ENCODE measurements at regions not wholly inside any gene's neighbourhood (a gene's known extent, or its start where the extent isn't known, plus 50 kb on each side); places are given as distances from the start of the nearest gene placed in this dataset.

GRCh38 chr1:5617546-5617945 is 374.7 kb downstream of the NPHP4 start:
- no peak for TF ChIP-seq CTCF (IDR thresholded peaks at IDR 0.05; ENCODE audit: borderline replicate concordance)
- Histone ChIP-seq H3K36me3 (no peaks in the 10 kb centered on the region), H3K27ac (replicated peaks) (no peak overlapping the region), H3K9me3 (replicated peaks) (peaks cover 8% of the 10 kb centered on the region), H3K4me1 (no peaks in the 10 kb centered on the region), H3K4me3 (no peak overlapping the region), H3K27me3 (ENCODE audit: low read depth) (peaks cover 97% of the 10 kb centered on the region)
- intact Hi-C loops (cut with micrococcal nuclease) = no loop called here
- DNase-seq = no peak

GRCh38 chr1:5617179-5617520 is 375.1 kb downstream of the NPHP4 start:
- Histone ChIP-seq H3K27ac (replicated peaks) (no peak overlapping the region), H3K9me3 (replicated peaks) (peaks cover 8% of the 10 kb centered on the region), H3K4me1 (no peaks in the 10 kb centered on the region), H3K4me3 (no peak overlapping the region), H3K27me3 (ENCODE audit: low read depth) (peaks cover 98% of the 10 kb centered on the region), H3K36me3 (no peaks in the 10 kb centered on the region)
- no peak for TF ChIP-seq CTCF (IDR thresholded peaks at IDR 0.05; ENCODE audit: borderline replicate concordance)
- no peak for DNase-seq
- intact Hi-C loops (cut with micrococcal nuclease) = no loop called here

DNA sequence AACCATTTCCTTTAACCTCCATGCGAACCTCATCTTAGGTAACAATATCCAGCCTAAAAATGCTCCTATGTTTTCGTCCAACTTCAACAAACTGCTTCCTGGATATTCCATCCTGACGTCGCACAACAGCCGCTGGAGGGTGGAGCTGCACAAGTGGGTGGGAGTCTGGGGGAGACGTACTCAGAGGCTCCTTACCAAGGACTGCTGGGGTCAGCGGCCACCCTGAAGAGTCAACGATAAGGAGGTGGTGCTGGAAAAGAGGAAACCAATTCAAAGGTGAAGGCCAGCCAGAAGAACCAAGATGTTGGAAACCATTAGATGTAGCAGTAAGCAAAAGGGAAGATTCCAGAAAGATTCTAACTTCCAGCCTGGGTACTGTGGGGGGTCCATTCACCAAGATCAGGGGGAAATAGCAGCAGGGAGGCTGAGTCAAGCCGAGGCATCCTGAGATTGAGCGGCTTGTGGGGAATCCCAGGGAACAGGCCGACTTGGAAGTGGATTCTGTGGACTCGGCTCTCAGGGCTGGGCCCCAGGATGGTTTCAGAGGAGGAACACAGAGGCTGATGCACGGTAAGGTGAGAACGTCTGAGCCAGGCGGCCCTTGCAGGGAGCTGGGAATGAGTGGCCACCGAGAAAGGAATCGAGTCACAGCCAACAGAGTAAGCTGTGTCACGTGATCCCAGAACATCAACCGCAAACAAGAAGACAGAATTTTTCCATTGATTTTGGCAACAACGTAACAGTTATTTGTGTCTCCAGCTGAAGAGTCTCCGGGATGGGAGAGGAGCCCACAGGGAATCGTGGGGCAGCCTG is 375.7 kb downstream of the NPHP4 start:
- DNase-seq = no peak
- H3K27ac ChIP-seq (replicated peaks) = no peak overlapping the region
- no peak for TF ChIP-seq CTCF (IDR thresholded peaks at IDR 0.05; ENCODE audit: borderline replicate concordance)
- no peaks in the 10 kb centered on the region for H3K4me1 ChIP-seq
- peaks cover 8% of the 10 kb centered on the region for H3K9me3 ChIP-seq (replicated peaks)
- no peaks in the 10 kb centered on the region for H3K36me3 ChIP-seq
- peaks cover 99% of the 10 kb centered on the region for H3K27me3 ChIP-seq (ENCODE audit: low read depth)
- intact Hi-C loops (cut with micrococcal nuclease) = no loop called here
- no peak overlapping the region for H3K4me3 ChIP-seq

- Histone ChIP-seq H3K27me3 (ENCODE audit: low read depth) (peaks cover 91% of the 10 kb centered on the region), H3K9me3 (replicated peaks) (peaks cover 8% of the 10 kb centered on the region), H3K4me1 (no peaks in the 10 kb centered on the region), H3K4me3 (no peak overlapping the region), H3K27ac (replicated peaks) (no peak overlapping the region), H3K36me3 (no peaks in the 10 kb centered on the region)
- no peak for TF ChIP-seq CTCF (IDR thresholded peaks at IDR 0.05; ENCODE audit: borderline replicate concordance)
- no peak for DNase-seq
- intact Hi-C loops (cut with micrococcal nuclease) = no loop called here
These were observed 377.1 kb downstream of the NPHP4 start for GRCh38 chr1:5615076-5615475.

- intact Hi-C loops (cut with micrococcal nuclease) = no loop called here
- no peak for DNase-seq
- Histone ChIP-seq H3K27me3 (ENCODE audit: low read depth) (peaks cover 80% of the 10 kb centered on the region), H3K27ac (replicated peaks) (no peak overlapping the region), H3K4me3 (no peak overlapping the region), H3K9me3 (replicated peaks) (peaks cover 15% of the 10 kb centered on the region), H3K4me1 (no peaks in the 10 kb centered on the region), H3K36me3 (no peaks in the 10 kb centered on the region)
- no peak for TF ChIP-seq CTCF (IDR thresholded peaks at IDR 0.05; ENCODE audit: borderline replicate concordance)
These were observed 378.3 kb downstream of the NPHP4 start for GRCh38 chr1:5613900-5614299.
